NAMALWA (cell line): ENCODE measurements at regions not wholly inside any gene's neighbourhood (a gene's known extent, or its start where the extent isn't known, plus 50 kb on each side); places are given as distances from the start of the nearest gene placed in this dataset.
"Not testable (repeated sequence)": the region's sequence is repeated elsewhere in the genome, so short reads cannot be mapped to it uniquely, and the experiment has no call there.

Source experiments
- DNase-seq: peaks from one replicate; pipeline ENCODE4 v3.0.0-alpha.2; 2015; ENCODE audit warnings: low spot score

DNA sequence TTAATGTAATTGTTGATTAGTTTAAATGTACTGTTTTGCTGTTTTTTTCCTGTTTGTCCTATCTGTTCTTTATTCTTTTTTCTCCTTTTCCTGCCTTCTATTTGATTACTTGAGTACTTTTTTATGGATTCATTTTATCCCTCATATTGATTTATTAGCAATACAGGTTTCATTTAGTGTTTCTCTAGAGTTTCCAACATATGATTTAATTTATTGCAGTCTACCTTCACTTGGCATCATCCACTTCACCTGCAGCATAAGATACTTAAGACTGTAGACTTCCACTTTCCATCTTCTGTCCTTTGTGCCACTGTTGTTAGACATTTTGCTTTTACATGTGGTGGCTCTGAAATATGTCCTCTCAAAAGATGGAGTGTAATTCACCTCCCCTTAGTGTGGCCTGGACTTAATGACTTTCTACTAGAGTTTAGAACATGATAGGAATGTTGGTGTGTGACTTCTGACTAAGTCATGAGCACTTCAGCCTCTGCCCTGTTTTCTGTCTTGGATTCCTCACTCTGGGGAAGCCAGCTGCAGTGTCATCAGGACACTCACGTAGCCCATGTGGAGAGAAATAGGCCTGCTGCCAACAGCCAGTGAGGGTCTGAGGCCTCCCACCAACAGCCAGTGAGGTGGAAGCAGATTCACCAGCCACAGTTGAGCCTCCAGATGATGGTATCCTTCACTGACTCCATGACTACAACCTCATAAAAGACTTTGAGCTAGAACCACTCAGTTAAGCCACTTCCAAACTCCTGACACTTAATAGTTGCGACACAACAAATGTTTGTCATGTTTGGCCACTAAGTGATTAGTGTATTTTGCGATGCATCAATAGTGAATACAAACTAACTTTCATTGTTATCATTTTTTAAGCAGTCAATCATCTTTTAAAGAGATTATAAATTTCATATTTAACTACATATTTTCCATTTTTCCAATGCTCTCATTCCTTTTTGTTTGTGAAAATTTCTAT, 643.5 kb upstream of the DPP6 start:
- no peak for DNase-seq

DNA sequence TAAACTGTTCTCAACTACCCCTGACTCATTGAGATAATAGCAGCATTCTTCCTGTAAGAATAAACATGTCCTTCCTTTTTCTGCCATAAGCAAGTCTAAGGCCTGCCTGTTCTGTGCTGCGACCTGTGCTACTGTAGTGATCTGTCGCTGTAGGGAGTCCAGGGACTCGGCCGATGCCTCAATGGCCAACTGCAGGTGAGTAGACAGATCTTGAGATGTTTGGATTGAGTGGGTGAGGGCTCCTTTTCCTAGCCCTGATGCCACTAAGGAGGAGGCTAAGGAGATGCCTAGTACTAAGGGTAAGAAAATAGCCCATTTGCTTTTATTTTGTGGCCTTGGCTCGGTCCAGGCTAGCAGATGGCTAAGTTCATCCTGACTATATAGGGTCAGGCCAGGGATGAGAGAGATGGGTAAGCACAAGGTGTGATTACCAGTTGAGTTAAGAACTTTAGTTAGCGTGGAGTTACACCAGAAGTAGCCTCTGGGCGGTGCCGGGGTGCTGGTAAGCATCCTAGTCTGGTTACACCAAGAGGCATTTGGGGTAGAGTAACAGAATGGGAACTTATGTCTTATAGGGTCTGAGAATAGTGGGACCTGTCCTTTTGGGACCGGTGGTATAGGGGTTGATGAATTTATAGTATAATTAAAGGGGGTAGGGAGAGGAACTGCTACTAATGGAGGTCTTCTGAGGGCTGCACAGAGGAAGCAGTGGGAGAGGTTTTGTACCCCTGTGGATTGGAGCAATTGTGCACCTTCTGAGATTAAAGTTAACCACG, 642.4 kb upstream of the DPP6 start:
- not testable (repeated sequence) for DNase-seq

DNA sequence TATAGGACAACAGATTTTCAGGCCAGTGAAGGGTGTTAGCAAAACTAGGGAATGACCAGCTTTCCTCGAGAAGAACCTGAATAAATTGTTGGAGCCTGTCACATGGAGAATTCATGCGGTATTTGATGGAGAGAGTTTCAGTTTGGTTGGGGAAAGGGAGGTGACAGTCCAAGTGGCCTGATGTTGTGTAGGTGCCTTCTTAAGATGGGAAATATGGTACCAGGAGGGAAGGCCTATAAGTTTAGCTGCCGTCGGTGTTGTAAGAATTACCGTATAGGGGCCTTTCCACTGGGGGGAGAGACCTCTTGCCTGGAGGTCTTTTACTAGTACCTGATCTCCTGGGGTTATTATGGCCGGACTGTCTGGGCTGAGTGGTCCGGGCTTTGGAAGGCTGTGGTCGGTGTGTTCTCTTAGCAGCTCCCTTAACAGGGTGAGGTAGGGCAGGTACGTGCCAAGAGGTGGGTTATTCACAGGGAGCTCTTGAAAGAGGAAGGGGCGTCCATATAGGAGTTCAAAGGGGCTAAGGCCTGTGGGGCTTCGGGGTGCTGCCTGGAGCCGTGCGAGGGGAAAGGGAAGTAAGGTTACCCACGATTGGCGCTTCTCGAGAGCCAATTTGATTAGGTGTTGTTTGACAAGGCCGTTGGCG, 641.1 kb upstream of the DPP6 start:
- not testable (repeated sequence) for DNase-seq

DNA sequence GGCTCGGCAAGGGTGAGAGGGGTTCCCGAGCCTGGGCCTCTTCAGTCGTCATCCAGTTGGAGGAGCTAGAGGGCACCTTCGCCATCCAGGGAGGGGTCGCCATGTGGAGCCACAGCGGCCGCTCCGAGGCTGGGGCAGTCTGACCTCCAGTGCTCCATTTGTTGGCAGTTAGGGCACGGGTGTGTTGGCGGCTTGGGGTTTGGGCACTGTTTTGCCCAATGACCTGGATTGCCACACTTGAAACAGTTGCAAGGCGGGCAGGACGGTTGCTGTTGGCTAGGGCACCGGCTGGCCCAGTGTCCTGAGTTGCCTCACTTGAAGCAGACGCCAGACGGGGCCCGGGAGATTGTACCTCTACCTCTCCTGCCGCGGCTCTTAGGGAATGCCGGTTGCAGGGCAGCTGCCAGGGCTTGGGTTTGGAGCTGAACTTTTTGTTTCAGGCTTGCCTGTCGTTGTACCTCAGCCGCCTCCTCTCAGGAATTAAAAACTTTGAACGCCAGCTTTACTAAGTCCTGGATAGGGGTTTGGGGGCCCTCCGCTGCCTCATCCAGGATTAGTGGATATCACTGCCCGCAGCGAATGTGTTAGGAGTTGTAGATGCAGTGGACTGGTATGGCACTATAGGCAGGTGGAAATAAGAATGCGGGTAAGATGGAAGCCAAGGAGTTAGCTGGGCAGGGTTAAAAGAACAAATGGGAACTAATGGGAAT, 639.9 kb upstream of the DPP6 start:
- DNase-seq, result not testable (repeated sequence)

DNA sequence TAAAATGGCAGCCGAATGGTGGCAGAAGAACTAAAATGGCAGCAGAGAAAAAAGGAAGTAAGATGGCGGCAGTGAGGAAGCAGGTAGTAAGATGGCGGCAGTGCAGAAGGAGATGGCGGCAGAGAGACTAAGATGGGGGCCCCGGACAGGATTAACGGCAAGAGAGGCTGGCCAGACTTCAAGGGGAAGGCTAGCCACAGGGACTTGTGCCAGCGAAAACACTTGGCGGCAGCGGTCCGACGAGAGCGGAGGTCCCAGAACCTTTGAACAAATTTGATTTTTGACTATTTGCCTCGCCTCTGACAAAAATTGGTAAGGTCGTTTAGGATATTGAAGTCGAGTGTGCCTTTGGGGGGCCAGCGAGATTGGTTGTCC, 639.4 kb upstream of the DPP6 start:
- not testable (repeated sequence) for DNase-seq

DNA sequence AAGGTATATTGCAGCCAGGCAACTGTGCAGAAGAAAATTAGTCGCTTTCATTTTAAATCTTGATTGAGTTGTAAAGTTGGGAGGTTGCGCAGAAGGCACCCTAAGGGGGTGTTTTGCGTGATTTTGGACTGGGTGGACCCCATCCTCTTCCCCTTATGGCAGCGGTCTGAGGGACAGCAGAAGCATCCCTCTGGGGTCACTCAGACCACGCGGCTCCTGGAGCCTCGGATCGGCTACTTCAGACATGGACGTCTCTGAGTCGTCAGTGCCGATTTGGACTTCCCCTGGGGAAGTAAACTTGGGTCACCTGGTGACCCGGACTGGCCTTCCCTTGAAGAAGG, 639.0 kb upstream of the DPP6 start:
- DNase-seq, result no peak

DNA sequence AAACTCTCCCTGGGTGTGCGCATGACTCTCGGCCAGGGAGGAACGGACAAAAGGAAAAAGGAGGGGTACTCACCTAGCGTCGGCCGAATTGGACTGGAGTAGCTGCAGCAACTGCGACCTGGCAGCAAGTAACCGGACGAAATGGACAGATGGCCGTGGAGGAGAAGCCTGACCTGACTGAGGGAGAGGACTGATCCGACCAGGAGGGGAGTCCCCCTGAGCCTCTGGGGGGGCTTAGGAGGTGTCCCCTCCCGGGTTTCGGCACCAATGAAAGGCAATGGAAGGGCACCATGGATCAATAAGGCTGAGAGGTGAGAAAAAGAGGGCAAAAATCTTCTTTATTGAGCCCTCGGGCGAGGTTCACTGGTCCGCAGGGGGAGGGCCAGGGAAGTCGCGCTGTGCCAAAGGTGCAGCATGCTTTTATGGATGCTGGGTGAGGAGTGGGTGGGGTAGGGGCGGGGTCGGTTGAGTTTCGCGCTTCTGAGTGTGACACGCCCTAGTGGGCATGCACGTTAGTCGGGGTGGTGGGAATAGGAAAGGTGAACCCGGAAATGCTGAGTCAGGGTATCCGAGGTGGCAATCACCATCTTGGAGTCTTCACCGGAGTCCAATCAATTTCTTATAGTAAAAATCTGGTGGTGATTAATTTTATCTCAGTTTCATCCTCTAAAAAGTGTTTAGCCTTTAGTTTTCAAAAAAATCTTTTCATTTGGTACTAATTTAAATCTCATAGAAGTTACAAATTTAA, 638.5 kb upstream of the DPP6 start:
- no peak for DNase-seq

DNA sequence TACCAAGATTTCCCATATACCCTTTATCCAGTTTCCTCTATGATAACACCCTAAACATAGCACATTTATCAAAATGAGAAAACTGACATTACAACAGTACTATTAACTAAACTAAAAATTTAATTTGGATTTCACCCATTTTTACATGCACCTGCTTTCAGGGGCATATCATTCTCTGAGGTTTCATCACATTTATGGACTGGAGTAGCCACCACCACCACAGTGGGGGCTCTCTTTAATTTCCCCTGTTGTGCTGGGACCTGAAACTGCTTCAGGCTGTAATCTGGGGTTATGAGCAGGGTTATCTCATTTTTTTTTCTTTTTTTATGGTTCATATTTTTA, 637.9 kb upstream of the DPP6 start:
- no peak for DNase-seq

DNA sequence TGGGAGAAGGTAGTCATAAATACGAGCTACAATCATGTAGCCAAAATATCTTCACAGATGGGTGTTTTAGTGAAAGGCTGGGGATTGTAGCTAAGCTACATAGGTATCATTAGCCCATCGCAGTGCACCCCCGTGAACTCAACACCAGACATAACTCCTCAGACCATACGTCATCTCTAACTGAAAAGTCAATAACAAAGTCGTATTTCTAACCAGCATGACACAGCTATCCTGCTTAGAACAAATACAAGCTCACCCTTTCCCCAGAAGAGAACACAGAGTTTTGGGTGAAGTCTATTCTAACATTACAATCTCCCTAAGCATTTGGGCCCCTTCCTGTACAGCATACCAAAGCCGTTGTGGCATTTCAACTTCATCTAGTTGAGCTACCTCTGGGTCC, 636.6 kb upstream of the DPP6 start:
- no peak for DNase-seq

DNA sequence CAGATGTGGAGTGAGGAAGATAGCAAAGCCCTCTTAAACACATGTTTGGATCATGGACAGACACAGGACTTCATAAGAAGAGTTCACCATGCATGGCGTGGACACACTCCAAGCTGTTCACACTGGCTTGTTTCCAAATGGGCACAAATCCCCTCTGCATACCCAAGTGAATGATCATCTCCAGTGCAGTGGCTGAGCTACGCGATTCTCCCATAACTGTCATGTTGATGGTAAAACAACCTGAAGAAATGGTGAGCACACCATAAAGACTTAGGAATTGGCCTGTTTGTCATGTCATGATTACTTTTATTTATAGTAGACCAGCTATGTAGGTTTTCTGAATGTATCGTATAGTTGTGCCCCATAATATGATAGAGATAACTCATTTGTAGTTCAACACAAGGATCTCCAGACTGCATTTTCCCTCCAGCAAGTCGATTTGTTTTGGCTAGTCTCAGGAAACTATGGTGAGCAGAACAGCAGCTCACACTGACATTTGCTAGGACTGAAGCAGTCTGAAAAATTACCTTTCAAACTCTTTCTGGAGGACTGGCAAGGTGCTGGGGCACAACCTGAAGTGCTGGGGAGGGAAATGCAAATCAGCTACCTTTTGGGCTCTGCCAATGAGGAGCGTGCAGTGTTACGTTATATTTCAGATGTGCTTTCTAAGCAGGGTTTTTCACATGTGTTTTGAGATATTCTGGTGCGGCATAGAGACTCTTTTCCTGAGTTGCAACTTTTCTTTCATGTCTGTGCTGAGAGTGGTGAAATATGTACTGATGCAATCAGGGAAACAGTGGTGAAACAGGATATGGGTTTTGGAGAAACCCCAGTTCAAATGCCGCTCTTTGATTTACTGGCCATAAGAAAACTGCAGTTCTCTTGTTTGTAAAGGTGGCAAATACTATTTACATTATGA, 629.6 kb upstream of the DPP6 start:
- DNase-seq, result no peak

DNA sequence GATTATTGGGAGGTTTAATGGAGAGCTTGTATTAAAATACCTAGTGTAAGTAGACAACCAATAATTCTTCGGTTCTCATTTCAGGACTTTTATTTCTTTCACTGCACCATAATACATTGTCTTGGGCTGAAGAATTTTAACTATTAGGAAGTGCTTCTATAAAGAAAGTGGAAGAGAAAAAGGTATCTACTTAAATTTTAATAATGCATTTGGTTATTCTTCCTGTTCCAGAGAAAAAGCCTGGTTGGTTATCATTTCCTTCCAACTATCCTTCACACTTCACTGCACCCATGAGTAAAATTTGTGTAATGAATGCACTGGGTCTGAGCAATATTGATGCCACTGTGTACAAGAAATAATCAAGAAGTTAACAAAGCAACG, 629.0 kb upstream of the DPP6 start:
- DNase-seq, result no peak

DNA sequence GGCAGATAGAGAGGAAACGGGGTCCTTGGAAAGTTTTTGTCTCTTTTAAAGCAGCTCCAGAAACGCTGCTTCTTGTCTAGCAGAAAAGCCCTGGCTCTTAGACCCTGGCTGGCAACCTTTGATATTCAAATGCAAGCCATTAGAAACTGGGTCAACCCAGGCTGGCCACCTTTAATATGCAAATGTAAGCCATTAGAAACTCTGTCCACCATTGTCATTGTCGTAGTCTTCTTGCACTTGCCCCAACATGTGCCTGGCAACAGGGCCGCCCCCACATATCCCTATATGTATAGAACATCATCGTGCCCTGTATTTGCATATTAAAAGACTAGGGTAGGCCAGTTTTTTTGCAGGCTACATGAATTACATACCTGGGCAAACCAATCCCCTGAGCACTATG, 621.3 kb upstream of the DPP6 start:
- DNase-seq, result no peak

DNA sequence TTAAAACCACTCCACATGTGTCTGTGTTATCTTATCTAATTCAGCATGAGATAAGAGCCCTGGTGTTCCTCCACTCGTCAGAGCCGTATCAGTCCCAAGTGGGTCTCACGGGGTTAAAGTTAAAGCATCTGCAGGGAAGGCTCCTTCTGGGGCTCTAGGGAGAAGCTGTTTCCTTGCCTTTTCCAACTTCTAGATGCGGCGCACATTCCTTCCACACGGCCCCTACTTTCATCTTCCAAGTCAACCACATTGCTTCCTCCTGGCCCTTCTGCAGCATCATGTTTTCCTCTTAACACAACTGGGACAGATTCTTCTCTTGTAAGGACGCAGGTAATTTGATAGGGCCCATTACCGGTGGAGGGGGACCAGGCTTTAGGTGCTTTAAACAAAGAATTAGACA, 620.1 kb upstream of the DPP6 start:
- DNase-seq, result no peak

DNA sequence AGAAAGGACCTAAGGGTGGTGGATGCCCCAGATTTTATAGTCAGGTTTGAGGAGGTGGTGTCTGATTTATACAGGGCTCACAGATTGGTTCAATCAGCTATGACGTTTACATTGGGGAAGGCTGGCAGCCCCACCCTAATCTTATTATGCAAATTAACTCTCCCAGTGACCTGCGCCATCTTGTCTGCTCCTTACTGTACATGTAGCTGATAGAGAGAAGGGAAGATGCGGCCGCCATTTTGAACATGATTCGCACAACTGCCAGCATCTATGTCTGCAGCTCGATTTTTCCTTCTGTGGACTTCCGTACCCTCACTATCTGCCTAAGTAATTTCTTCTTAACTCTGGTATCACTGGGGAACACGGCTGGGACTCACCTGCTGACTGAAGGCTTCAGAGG, 619.0 kb upstream of the DPP6 start:
- no peak for DNase-seq

DNA sequence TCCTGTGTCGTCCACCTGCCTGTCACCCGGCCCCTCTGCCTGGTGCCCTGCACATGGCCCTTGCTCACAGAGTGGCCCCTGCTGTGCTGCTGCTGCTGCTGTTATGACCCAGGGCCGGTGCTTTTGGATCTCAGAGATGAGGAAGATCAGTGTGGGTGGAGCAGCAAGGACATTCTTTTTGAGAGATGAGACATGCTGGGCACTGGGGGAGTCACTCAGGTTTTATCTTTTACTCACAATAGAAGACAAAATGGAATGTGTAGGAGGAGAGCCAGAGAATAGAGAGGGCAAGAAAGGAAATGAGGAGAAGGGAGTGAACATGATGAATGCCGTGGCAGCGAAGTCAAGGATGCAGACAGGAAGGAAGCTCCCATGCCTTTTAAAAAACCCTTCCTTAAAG, 611.5 kb upstream of the DPP6 start:
- DNase-seq, result no peak

DNA sequence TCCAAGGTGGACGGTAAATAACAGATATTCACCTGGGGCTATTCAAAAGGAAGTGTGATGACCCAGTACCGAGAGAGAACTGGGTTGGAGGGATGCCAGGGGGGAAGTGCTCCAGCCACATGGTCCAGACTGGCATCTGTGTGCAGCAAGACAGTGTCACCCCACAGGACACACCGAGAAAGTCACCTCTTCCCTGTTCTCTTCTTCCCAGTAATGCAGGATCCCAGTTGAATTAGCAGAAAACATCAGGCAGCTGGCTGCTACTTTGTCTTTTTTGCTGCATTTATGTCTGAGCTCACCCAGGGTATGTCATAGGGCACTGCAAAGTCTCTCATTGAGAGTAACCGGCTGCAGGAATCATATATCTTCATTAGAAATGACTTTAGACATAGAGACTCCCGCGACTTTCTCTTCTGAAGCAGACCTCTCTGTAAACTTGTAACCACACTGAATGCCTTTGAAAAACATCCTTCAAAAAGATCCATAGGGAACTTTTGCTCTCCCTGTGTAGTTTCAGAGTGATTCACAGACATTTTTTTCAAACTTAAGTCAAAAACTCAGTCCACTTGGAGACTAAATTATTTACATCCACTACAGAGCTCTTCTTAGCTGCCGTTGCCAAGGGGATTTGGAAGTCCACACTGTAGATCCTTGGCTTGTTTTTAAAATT, 609.0 kb upstream of the DPP6 start:
- DNase-seq, result no peak

DNA sequence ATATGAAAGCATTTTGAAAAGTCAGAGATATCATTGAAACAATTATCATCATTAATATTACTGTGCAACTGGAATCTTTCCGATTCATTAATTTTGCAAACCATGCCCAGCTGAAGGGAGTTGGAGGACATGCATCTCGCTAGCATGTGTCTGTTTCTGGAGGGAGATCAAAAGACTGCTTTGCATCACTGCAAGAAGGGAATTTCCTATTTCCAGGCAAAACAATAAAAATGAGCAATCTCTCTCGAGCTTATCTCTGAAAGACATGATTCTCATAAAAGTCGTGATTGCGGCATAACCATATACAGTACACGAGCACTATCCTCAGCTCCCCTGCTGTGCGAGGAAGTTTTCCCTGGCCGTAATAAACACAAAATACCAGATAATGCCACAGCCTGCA, 607.6 kb upstream of the DPP6 start:
- DNase-seq, result no peak

DNA sequence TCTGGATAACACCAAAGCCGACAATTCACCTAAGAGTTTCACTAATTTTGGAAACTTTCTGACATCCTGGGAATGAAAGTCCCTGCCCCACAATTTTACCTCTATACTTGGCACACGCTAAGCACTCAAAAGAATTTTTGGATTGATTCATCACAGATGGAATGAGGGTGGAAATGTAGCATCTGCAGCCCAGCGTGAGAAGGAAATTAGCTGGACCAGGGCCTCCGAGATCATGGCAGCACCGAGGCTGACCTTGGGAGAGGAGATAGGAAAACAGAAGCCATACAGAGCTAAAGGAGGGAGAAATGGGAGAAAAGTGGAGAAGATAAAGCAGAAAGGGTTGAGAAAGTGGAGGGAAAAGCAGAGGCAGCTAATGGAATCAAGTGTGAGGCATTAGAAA, 606.6 kb upstream of the DPP6 start:
- no peak for DNase-seq

DNA sequence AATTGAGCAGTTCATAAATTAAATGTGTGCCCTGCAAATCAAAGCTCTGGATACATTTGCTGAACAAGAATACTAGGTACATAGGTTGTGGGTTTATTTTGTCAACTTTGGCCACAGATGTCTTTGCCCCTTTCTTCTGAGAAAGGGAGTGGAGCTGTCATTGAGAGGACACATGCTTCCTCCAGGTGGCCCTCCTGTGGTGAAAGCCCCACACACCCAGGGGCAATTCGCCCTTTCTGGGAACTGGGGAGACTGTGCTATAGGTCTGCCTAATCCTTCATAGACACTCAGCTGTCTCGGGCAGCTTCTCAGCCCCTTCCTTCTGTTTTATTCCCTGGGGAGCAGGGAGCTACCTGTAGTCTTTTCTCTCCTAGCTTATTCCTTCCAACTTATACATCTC, 605.7 kb upstream of the DPP6 start:
- DNase-seq, result peak; percentile 10

DNA sequence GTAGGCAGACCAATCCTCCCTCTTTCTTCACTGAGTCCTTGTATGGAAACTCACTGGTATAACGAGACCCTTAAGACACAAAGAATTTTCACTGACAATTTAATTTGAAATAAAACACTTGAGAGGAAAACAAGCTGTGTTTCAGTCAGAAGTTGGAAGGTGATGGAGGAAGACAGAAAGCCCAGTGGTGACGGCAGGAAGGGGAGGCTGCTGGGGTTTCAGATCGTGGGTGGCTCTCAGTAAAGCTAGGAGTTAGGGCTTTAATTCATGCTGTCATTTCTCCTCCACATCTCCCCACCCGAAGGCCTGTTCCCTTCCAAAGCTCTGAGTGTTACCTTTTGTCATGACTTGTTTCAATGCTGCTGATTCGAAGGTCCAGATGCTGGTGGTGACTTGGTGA, 605.2 kb upstream of the DPP6 start:
- DNase-seq, result no peak
